H9 (cell line): ENCODE measurements at regions not wholly inside any gene's neighbourhood (a gene's known extent, or its start where the extent isn't known, plus 50 kb on each side); places are given as distances from the start of the nearest gene placed in this dataset.

Experiments used
- DNase-seq: peaks from one replicate; pipeline ENCODE4 v3.0.0-alpha.2; 2017
- H2AFZ ChIP-seq: one replicate; pipeline ENCODE4 v1.6.1; 2013; ENCODE audit warnings: mild to moderate bottlenecking, low read length, control low read depth, moderate library complexity
- H2AK5ac ChIP-seq: 2 replicates; pipeline ENCODE4 v1.6.1; 2013; ENCODE audit warnings: low read length, control low read depth, mixed read lengths; ENCODE audit not compliant: insufficient read length
- H2BK120ac ChIP-seq: one replicate; pipeline ENCODE4 v1.6.1; 2013; ENCODE audit warnings: low read depth, mild to moderate bottlenecking, low read length, control low read depth, inconsistent platforms; ENCODE audit not compliant: poor library complexity, severe bottlenecking
- H2BK12ac ChIP-seq: 2 replicates; pipeline ENCODE4 v1.6.1; 2013; ENCODE audit warnings: low read length, control low read depth, mixed read lengths, low read depth; ENCODE audit not compliant: insufficient read length
- H2BK15ac ChIP-seq: 2 replicates; pipeline ENCODE4 v1.6.1; 2013; ENCODE audit warnings: low read depth, low read length, control low read depth
- H2BK20ac ChIP-seq: one replicate; pipeline ENCODE4 v1.6.1; 2013; ENCODE audit warnings: low read depth, mild to moderate bottlenecking, low read length, control low read depth, inconsistent platforms; ENCODE audit not compliant: poor library complexity, severe bottlenecking
- H2BK5ac ChIP-seq: 2 replicates; pipeline ENCODE4 v1.6.1; 2013; ENCODE audit warnings: low read length, control low read depth, mixed read lengths; ENCODE audit not compliant: insufficient read length
- H3K14ac ChIP-seq: 2 replicates; pipeline ENCODE4 v1.6.1; 2013; ENCODE audit warnings: low read length, control low read depth; ENCODE audit not compliant: insufficient read depth
- H3K18ac ChIP-seq: 2 replicates; pipeline ENCODE4 v1.6.1; 2013; ENCODE audit warnings: low read depth, mild to moderate bottlenecking, mixed read lengths, low read length, control low read depth; ENCODE audit not compliant: insufficient read length
- H3K23ac ChIP-seq: 2 replicates; pipeline ENCODE4 v1.6.1; 2013; ENCODE audit warnings: low read length, control low read depth, mixed read lengths, low read depth; ENCODE audit not compliant: insufficient read length
- H3K23me2 ChIP-seq: 2 replicates; pipeline ENCODE4 v1.6.1; 2013; ENCODE audit warnings: low read depth, mild to moderate bottlenecking, mixed read lengths, low read length, control low read depth; ENCODE audit not compliant: insufficient read length, poor library complexity, severe bottlenecking
- H3K27ac ChIP-seq: 2 replicates; pipeline ENCODE4 v1.5.1; 2013; ENCODE audit warnings: low read length, control low read depth, mixed read lengths, low read depth; ENCODE audit not compliant: insufficient read length
- H3K27me3 ChIP-seq: 2 replicates; pipeline ENCODE4 v1.6.1; 2013; ENCODE audit warnings: low read length, control low read depth, inconsistent platforms; ENCODE audit not compliant: insufficient read depth
- H3K4ac ChIP-seq: 2 replicates; pipeline ENCODE4 v1.6.1; 2013; ENCODE audit warnings: low read depth, mild to moderate bottlenecking, control low read depth, inconsistent platforms, low read length, moderate library complexity
- H3K4me1 ChIP-seq: 2 replicates; pipeline ENCODE4 v1.6.1; 2013; ENCODE audit warnings: low read length, control low read depth, inconsistent platforms; ENCODE audit not compliant: insufficient read depth
- H3K4me2 ChIP-seq: 2 replicates; pipeline ENCODE4 v1.6.1; 2013; ENCODE audit warnings: low read length, control low read depth, mixed read lengths; ENCODE audit not compliant: insufficient read length, insufficient read depth
- H3K56ac ChIP-seq: 2 replicates; pipeline ENCODE4 v1.6.1; 2013; ENCODE audit warnings: low read depth, mild to moderate bottlenecking, mixed read lengths, low read length, control low read depth; ENCODE audit not compliant: insufficient read length
- H3K79me1 ChIP-seq: 2 replicates; pipeline ENCODE4 v1.6.1; 2013; ENCODE audit warnings: low read depth, mild to moderate bottlenecking, moderate library complexity, low read length, control low read depth, inconsistent platforms; ENCODE audit not compliant: insufficient read depth, poor library complexity, severe bottlenecking
- H3K79me2 ChIP-seq: 2 replicates; pipeline ENCODE4 v1.6.1; 2013; ENCODE audit warnings: low read length, control low read depth, inconsistent platforms; ENCODE audit not compliant: insufficient read depth
- H3K9ac ChIP-seq: 2 replicates; pipeline ENCODE4 v1.6.1; 2013; ENCODE audit warnings: low read length, control low read depth, mixed read lengths; ENCODE audit not compliant: insufficient read length; ENCODE audit errors: extremely low read depth
- H3K9me3 ChIP-seq: one replicate; pipeline ENCODE4 v1.6.1; 2013; ENCODE audit warnings: low read depth, low read length, inconsistent platforms; ENCODE audit not compliant: control insufficient read depth
- H3T11ph ChIP-seq: one replicate; pipeline ENCODE4 v1.6.1; 2013; ENCODE audit warnings: mild to moderate bottlenecking, low read length, control low read depth, inconsistent platforms
- H4K20me1 ChIP-seq: one replicate; pipeline ENCODE4 v1.6.1; 2013; ENCODE audit not compliant: control insufficient read depth, insufficient read length, insufficient read depth
- H4K5ac ChIP-seq: 2 replicates; pipeline ENCODE4 v1.6.1; 2013; ENCODE audit warnings: low read depth, mild to moderate bottlenecking, mixed read lengths, low read length, control low read depth; ENCODE audit not compliant: insufficient read length
- H4K8ac ChIP-seq: replicated peaks from 2 replicates; pipeline ENCODE4 v1.6.1; 2013; ENCODE audit warnings: low read length, control low read depth, mixed read lengths, low read depth; ENCODE audit not compliant: insufficient read length
- H4K91ac ChIP-seq: 2 replicates; pipeline ENCODE4 v1.6.1; 2013; ENCODE audit warnings: low read depth, mild to moderate bottlenecking, moderate library complexity, mixed read lengths, low read length, control low read depth; ENCODE audit not compliant: insufficient read length
- H3K27ac Mint-ChIP-seq, 3 experiments: 2 replicates in 2 of 3; 3 replicates in 1 of 3; pipeline ENCODE4 v1.8.0; 2020 to 2021; ENCODE audit warnings: mixed read lengths in 3 of 3, mild to moderate bottlenecking in 1 of 3, moderate library complexity in 1 of 3
- H3K27me3 Mint-ChIP-seq: 2 replicates; pipeline ENCODE4 v1.8.0; 2021; ENCODE audit warnings: low read depth, mild to moderate bottlenecking, moderate library complexity, mixed read lengths
- H3K36me3 Mint-ChIP-seq, 3 experiments: 2 replicates in 2 of 3; 3 replicates in 1 of 3; pipeline ENCODE4 v1.8.0; 2020 to 2021; ENCODE audit warnings: low read depth in 3 of 3, mixed read lengths in 3 of 3; ENCODE audit not compliant: insufficient read depth in 1 of 3
- H3K4me1 Mint-ChIP-seq, 2 experiments: 2 replicates each; pipeline ENCODE4 v1.8.0; 2020; ENCODE audit warnings: mixed read lengths in 2 of 2
- H3K4me3 Mint-ChIP-seq, 2 experiments: 2 replicates in 1 of 2; 3 replicates in 1 of 2; pipeline ENCODE4 v1.8.0; 2020 to 2021; ENCODE audit warnings: mild to moderate bottlenecking in 2 of 2, mixed read lengths in 2 of 2, moderate library complexity in 1 of 2
- H3K9me3 Mint-ChIP-seq, 2 experiments: 2 replicates in 1 of 2; 3 replicates in 1 of 2; pipeline ENCODE4 v1.8.0; 2020; ENCODE audit warnings: mild to moderate bottlenecking in 2 of 2, mixed read lengths in 2 of 2, moderate library complexity in 1 of 2
- WGBS: extraction: QIAGEN DNeasy Blood & Tissue Kit; methylation state at CpG from one replicate; pipeline ENCODE4 v1.1.7; 2013; ENCODE audit warnings: missing lambda C conversion rate, low lambda C conversion rate, mixed read lengths; ENCODE audit not compliant: insufficient read length; ENCODE audit errors: extremely low coverage; 5-methylcytosine and 5-hydroxymethylcytosine counted together
- TF ChIP-seq, protein P1 (sequence below): fragments of 200-600 bp; sonication (generic); conservative IDR thresholded peaks from 3 replicates; pipeline ENCODE4 v1.8.0; 2021; ENCODE audit warnings: antibody characterized with exemption, mild to moderate bottlenecking

DNA sequence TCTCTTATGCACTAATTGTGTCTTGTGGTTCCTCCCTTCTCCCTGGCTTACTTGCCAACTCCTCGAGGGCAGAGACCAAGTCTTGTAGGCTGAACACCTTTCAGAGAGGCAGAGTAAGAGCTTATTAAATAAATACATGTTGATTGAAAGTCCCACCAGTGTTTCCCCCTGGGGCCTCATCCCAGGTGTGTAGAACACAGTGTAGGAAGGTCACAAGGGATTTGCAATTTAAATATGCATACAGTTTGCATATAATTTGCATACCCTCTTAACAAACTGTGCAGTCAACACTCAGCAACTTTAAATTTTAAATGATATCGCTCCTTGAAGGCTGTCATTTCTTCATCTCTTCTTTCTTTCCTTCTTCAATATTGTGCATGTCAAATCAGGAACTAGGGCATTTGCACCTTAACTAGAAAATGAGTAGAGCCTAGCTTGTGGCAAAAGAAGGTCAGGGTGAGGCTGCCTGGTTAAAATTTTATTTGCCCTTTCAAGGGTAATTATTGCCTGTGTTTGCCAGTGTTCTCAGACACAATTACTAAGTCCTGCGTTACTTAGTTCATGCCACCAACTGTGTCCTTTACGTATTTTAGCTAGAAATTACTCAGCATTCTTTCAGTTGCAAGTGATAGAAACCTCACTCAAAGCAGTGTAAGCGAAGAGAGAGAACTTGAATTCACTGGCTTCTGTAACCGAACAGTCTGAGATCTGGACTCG lies 465.7 kb downstream of the HAPSTR1 start:
- peaks cover 12 to 13% of the 10 kb centered on the region in 2 experiments for H3K4me1 Mint-ChIP-seq

More for the DNA sequence above, 465.7 kb downstream of the HAPSTR1 start:
- Histone ChIP-seq H3K4me2 (no peak overlapping the region), H3K23ac (no peak overlapping the region), H3K27ac (no peak overlapping the region), H2AK5ac (no peak overlapping the region), H3K14ac (no peak overlapping the region), H2BK20ac (no peak overlapping the region), H4K91ac (no peak overlapping the region), H3K79me2 (no peaks in the 10 kb centered on the region), H3K79me1 (no peaks in the 10 kb centered on the region), H4K5ac (no peak overlapping the region), H2BK5ac (no peak overlapping the region), H3K4ac (no peak overlapping the region), H3K9ac (no peak overlapping the region), H2BK12ac (no peak overlapping the region), H3K23me2 (no peaks in the 10 kb centered on the region), H4K20me1 (no peaks in the 10 kb centered on the region), H3K27me3 (no peaks in the 10 kb centered on the region), H3K18ac (no peak overlapping the region), H3K4me1 (no peaks in the 10 kb centered on the region), H2BK15ac (no peak overlapping the region), H3K9me3 (peaks cover 5% of the 10 kb centered on the region), H2BK120ac (no peak overlapping the region), H3K56ac (no peak overlapping the region), H4K8ac (no peak overlapping the region), H3T11ph (no peak overlapping the region), H2AFZ (no peak overlapping the region)
- Mint-ChIP-seq H3K36me3 (peaks cover 4 to 7% (median 6%) of the 10 kb centered on the region in 3 experiments; a peak in 6 of 7 replicates), H3K27me3 (peaks cover 2% of the 10 kb centered on the region; the same call in 1 of the 2 replicates), H3K4me3 (no peak overlapping the region), H3K9me3 (peaks cover 8 to 12% of the 10 kb centered on the region in 2 experiments; a peak in 4 of 5 replicates), H3K27ac (peak overlapping the region in 1 of 3 experiments; percentile 3; a peak in 1 of 7 replicates)
- TF ChIP-seq, protein P1, sequence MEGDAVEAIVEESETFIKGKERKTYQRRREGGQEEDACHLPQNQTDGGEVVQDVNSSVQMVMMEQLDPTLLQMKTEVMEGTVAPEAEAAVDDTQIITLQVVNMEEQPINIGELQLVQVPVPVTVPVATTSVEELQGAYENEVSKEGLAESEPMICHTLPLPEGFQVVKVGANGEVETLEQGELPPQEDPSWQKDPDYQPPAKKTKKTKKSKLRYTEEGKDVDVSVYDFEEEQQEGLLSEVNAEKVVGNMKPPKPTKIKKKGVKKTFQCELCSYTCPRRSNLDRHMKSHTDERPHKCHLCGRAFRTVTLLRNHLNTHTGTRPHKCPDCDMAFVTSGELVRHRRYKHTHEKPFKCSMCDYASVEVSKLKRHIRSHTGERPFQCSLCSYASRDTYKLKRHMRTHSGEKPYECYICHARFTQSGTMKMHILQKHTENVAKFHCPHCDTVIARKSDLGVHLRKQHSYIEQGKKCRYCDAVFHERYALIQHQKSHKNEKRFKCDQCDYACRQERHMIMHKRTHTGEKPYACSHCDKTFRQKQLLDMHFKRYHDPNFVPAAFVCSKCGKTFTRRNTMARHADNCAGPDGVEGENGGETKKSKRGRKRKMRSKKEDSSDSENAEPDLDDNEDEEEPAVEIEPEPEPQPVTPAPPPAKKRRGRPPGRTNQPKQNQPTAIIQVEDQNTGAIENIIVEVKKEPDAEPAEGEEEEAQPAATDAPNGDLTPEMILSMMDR, result no peak
- no peak for DNase-seq
- WGBS, result no CpG with 5 or more reads among the region's 7 CpGs
